ENCODE measurements at regions not wholly inside any gene's neighbourhood (a gene's known extent, or its start where the extent isn't known, plus 50 kb on each side); places are given as distances from the start of the nearest gene placed in this dataset.
A peak's percentile ranks its signal among the peaks of the same experiment; 100 is the strongest.

DNA sequence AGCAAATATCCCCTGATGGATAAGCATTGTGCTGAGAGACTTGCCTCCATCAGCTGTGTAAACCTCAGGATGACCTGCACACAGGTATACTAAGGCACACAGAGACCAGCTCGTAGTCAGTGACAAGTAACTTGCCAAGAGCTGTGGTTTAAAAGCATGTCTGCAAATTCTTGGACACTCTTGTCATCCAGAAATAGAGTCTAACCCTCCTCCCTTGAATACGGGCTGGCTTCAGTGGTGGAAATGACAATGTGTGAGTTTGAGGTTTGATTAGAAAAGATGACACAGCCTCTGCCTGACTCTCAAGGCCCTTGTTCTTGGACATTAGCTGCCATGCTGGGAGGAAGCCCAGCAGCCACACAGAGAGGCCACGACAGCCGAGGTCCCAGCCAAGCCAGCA lies 114.4 kb downstream of the GADD45G start:
- Histone ChIP-seq H3K9me3 (ENCODE audit: insufficient read depth, low read depth, low read length) (peaks cover 8% of the 10 kb centered on the region), H3K9ac (ENCODE audit: low read length) (no peak overlapping the region), H3K79me2 (ENCODE audit: control insufficient read depth, insufficient read depth, low read length, poor library complexity) (no peaks in the 10 kb centered on the region), H3K27ac (ENCODE audit: low read depth, low read length) (no peak overlapping the region), H4K12ac (ENCODE audit: low read depth, low read length) (no peak overlapping the region), H3K18ac (ENCODE audit: low read length) (no peak overlapping the region), H3K4me3 (ENCODE audit: low read depth, low read length) (no peak overlapping the region), H3K4me2 (ENCODE audit: low read length) (no peak overlapping the region), H3K14ac (ENCODE audit: low read length) (no peak overlapping the region), H2AK5ac (ENCODE audit: low read length) (no peak overlapping the region), H4K91ac (ENCODE audit: low read depth, low read length) (peak overlapping the region; percentile 11), H3K27me3 (ENCODE audit: insufficient read depth, low read length) (no peaks in the 10 kb centered on the region), H4K8ac (ENCODE audit: low read depth, low read length) (no peak overlapping the region), H3K79me1 (ENCODE audit: low read length) (peaks cover 8% of the 10 kb centered on the region), H3K36me3 (ENCODE audit: control insufficient read depth in 1 of 2, insufficient read depth in 2 of 2, low read length in 2 of 2) (no peaks in the 10 kb centered on the region), H3K4ac (ENCODE audit: low read depth, low read length) (no peak overlapping the region), H3K23ac (ENCODE audit: low read length) (no peak overlapping the region), H2AFZ (ENCODE audit: insufficient read depth, low read length, poor library complexity) (no peak overlapping the region), H3K4me1 (ENCODE audit: control insufficient read depth in 1 of 2, insufficient read depth in 2 of 2, low read length in 2 of 2) (peaks cover 9 to 12% of the 10 kb centered on the region in 2 experiments), H2BK12ac (ENCODE audit: low read length) (peak overlapping the region; percentile 29), H2BK5ac (ENCODE audit: low read depth, low read length, poor library complexity) (no peak overlapping the region), H2BK120ac (ENCODE audit: insufficient read depth, low read length, poor library complexity) (peak overlapping the region; percentile 45)
- no CpG with 5 or more reads among the region's 4 CpGs for WGBS (ENCODE audit: extremely low coverage, insufficient coverage, insufficient read length)
- peak; percentile 52 to 78 for DNase-seq

- H3K18ac ChIP-seq (ENCODE audit: low read length): no peak overlapping the region
- H2AFZ ChIP-seq (ENCODE audit: insufficient read depth, low read length, poor library complexity): no peak overlapping the region
- no peak overlapping the region for H3K23ac ChIP-seq (ENCODE audit: low read length)
- H4K8ac ChIP-seq (ENCODE audit: low read depth, low read length): no peak overlapping the region
- no peak overlapping the region for H2BK120ac ChIP-seq (ENCODE audit: insufficient read depth, low read length, poor library complexity)
- no peak overlapping the region for H3K14ac ChIP-seq (ENCODE audit: low read length)
- H3K36me3 ChIP-seq (ENCODE audit: control insufficient read depth in 1 of 2, insufficient read depth in 2 of 2, low read length in 2 of 2): no peaks in the 10 kb centered on the region
- no peaks in the 10 kb centered on the region for H3K79me2 ChIP-seq (ENCODE audit: control insufficient read depth, insufficient read depth, low read length, poor library complexity)
- no peak overlapping the region for H2AK5ac ChIP-seq (ENCODE audit: low read length)
- no peaks in the 10 kb centered on the region for H3K27me3 ChIP-seq (ENCODE audit: insufficient read depth, low read length)
- peaks cover 9 to 12% of the 10 kb centered on the region in 2 experiments for H3K4me1 ChIP-seq (ENCODE audit: control insufficient read depth in 1 of 2, insufficient read depth in 2 of 2, low read length in 2 of 2)
- H3K4ac ChIP-seq (ENCODE audit: low read depth, low read length): no peak overlapping the region
- no peak overlapping the region for H4K12ac ChIP-seq (ENCODE audit: low read depth, low read length)
- no peak overlapping the region for H2BK5ac ChIP-seq (ENCODE audit: low read depth, low read length, poor library complexity)
- H2BK12ac ChIP-seq (ENCODE audit: low read length): no peak overlapping the region
- H4K91ac ChIP-seq (ENCODE audit: low read depth, low read length): no peak overlapping the region
- H3K9ac ChIP-seq (ENCODE audit: low read length): no peak overlapping the region
- DNase-seq: peak in 1 of 2 donors; percentile 64
- H3K79me1 ChIP-seq (ENCODE audit: low read length): peaks cover 8% of the 10 kb centered on the region
- H3K4me3 ChIP-seq (ENCODE audit: low read depth, low read length): no peak overlapping the region
- WGBS (ENCODE audit: extremely low coverage, insufficient coverage, insufficient read length): no CpG with 5 or more reads among the region's 4 CpGs
- H3K9me3 ChIP-seq (ENCODE audit: insufficient read depth, low read depth, low read length): peaks cover 8% of the 10 kb centered on the region
- no peak overlapping the region for H3K27ac ChIP-seq (ENCODE audit: low read depth, low read length)
- H3K4me2 ChIP-seq (ENCODE audit: low read length): no peak overlapping the region
Measured at GRCh38 chr9:89720696-89721175, 115.9 kb downstream of the GADD45G start.

DNA sequence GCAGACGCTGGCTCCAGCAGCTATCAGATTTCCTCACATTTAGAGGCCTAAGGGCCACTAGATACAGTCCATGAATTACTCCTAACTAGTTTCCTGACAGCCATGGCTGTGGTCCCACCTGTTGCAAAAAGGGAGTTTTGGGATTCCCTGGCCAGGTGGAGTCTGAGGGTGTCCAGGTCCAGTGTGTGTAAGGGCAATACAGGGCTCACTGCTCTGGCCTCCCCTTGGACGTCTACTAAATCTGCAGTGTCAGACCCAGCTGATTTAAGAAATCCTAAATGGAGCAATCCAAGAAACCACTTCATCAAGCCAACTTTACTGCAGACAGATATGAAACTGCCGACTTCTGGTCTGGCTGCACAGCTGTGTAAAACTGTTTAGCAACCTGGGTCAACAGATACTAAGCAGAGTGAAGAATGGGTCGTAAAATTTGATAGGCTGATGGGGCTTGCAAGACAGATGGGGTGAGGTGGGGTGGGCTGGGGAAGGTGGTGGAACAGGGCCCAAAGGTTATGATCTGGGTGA lies 116.4 kb downstream of the GADD45G start:
- no peak overlapping the region for H4K8ac ChIP-seq (ENCODE audit: low read depth, low read length)
- no peak overlapping the region for H3K27ac ChIP-seq (ENCODE audit: low read depth, low read length)
- H3K4me3 ChIP-seq (ENCODE audit: low read depth, low read length): no peak overlapping the region
- no peak overlapping the region for H3K9ac ChIP-seq (ENCODE audit: low read length)
- H3K14ac ChIP-seq (ENCODE audit: low read length): no peak overlapping the region
- H2AFZ ChIP-seq (ENCODE audit: insufficient read depth, low read length, poor library complexity): no peak overlapping the region
- peaks cover 9 to 12% of the 10 kb centered on the region in 2 experiments for H3K4me1 ChIP-seq (ENCODE audit: control insufficient read depth in 1 of 2, insufficient read depth in 2 of 2, low read length in 2 of 2)
- H3K18ac ChIP-seq (ENCODE audit: low read length): no peak overlapping the region
- H3K36me3 ChIP-seq (ENCODE audit: control insufficient read depth in 1 of 2, insufficient read depth in 2 of 2, low read length in 2 of 2): no peaks in the 10 kb centered on the region
- DNase-seq: no peak
- no peak overlapping the region for H2AK5ac ChIP-seq (ENCODE audit: low read length)
- no CpG with 5 or more reads among the region's 4 CpGs for WGBS (ENCODE audit: extremely low coverage, insufficient coverage, insufficient read length)
- no peak overlapping the region for H4K91ac ChIP-seq (ENCODE audit: low read depth, low read length)
- H2BK12ac ChIP-seq (ENCODE audit: low read length): no peak overlapping the region
- H2BK120ac ChIP-seq (ENCODE audit: insufficient read depth, low read length, poor library complexity): no peak overlapping the region
- peaks cover 8% of the 10 kb centered on the region for H3K79me1 ChIP-seq (ENCODE audit: low read length)
- H3K4me2 ChIP-seq (ENCODE audit: low read length): no peak overlapping the region
- H3K4ac ChIP-seq (ENCODE audit: low read depth, low read length): no peak overlapping the region
- H3K27me3 ChIP-seq (ENCODE audit: insufficient read depth, low read length): no peaks in the 10 kb centered on the region
- H4K12ac ChIP-seq (ENCODE audit: low read depth, low read length): no peak overlapping the region
- no peaks in the 10 kb centered on the region for H3K79me2 ChIP-seq (ENCODE audit: control insufficient read depth, insufficient read depth, low read length, poor library complexity)
- H3K9me3 ChIP-seq (ENCODE audit: insufficient read depth, low read depth, low read length): peaks cover 8% of the 10 kb centered on the region
- H3K23ac ChIP-seq (ENCODE audit: low read length): no peak overlapping the region
- no peak overlapping the region for H2BK5ac ChIP-seq (ENCODE audit: low read depth, low read length, poor library complexity)

GRCh38 chr9:89721971-89722530 lies 117.2 kb downstream of the GADD45G start:
- H2AFZ ChIP-seq (ENCODE audit: insufficient read depth, low read length, poor library complexity): no peak overlapping the region
- no peak overlapping the region for H3K23ac ChIP-seq (ENCODE audit: low read length)
- DNase-seq: no peak
- no peak overlapping the region for H4K8ac ChIP-seq (ENCODE audit: low read depth, low read length)
- no peak overlapping the region for H3K4ac ChIP-seq (ENCODE audit: low read depth, low read length)
- peak overlapping the region; percentile 17 for H2AK5ac ChIP-seq (ENCODE audit: low read length)
- no peaks in the 10 kb centered on the region for H3K79me2 ChIP-seq (ENCODE audit: control insufficient read depth, insufficient read depth, low read length, poor library complexity)
- H3K36me3 ChIP-seq (ENCODE audit: control insufficient read depth in 1 of 2, insufficient read depth in 2 of 2, low read length in 2 of 2): no peaks in the 10 kb centered on the region
- H3K4me2 ChIP-seq (ENCODE audit: low read length): no peak overlapping the region
- peaks cover 8% of the 10 kb centered on the region for H3K9me3 ChIP-seq (ENCODE audit: insufficient read depth, low read depth, low read length)
- peak overlapping the region; percentile 10 for H3K14ac ChIP-seq (ENCODE audit: low read length)
- H2BK5ac ChIP-seq (ENCODE audit: low read depth, low read length, poor library complexity): no peak overlapping the region
- no peak overlapping the region for H3K27ac ChIP-seq (ENCODE audit: low read depth, low read length)
- H4K12ac ChIP-seq (ENCODE audit: low read depth, low read length): no peak overlapping the region
- WGBS (ENCODE audit: extremely low coverage, insufficient coverage, insufficient read length): no CpG with 5 or more reads among the region's 9 CpGs
- H3K4me1 ChIP-seq (ENCODE audit: control insufficient read depth in 1 of 2, insufficient read depth in 2 of 2, low read length in 2 of 2): peaks cover 9 to 12% of the 10 kb centered on the region in 2 experiments
- H3K18ac ChIP-seq (ENCODE audit: low read length): peak overlapping the region; percentile 2
- peak overlapping the region; percentile 75 for H4K91ac ChIP-seq (ENCODE audit: low read depth, low read length)
- no peak overlapping the region for H3K9ac ChIP-seq (ENCODE audit: low read length)
- H3K79me1 ChIP-seq (ENCODE audit: low read length): peaks cover 9% of the 10 kb centered on the region
- H2BK120ac ChIP-seq (ENCODE audit: insufficient read depth, low read length, poor library complexity): peak overlapping the region; percentile 10
- no peaks in the 10 kb centered on the region for H3K27me3 ChIP-seq (ENCODE audit: insufficient read depth, low read length)
- peak overlapping the region; percentile 19 for H2BK12ac ChIP-seq (ENCODE audit: low read length)
- H3K4me3 ChIP-seq (ENCODE audit: low read depth, low read length): no peak overlapping the region
